ENCODE measurements at regions not wholly inside any gene's neighbourhood (a gene's known extent, or its start where the extent isn't known, plus 50 kb on each side); places are given as distances from the start of the nearest gene placed in this dataset.

GRCh38 chr1:58866578-58866977 is 82.7 kb upstream of the JUN start:
- H3K4me1 ChIP-seq (ENCODE audit: control insufficient read depth, low read depth, low read length), result peaks cover 12% of the 10 kb centered on the region
- no peak overlapping the region for H3K4me3 ChIP-seq (ENCODE audit: low read length)
- H3K9ac ChIP-seq (ENCODE audit: low read length), result no peak overlapping the region
- H3K9me3 ChIP-seq (ENCODE audit: control insufficient read depth, low read depth, low read length), result no peaks in the 10 kb centered on the region
- no peaks in the 10 kb centered on the region for H3K36me3 ChIP-seq (ENCODE audit: control insufficient read depth, low read depth, low read length)
- H3K27ac ChIP-seq (ENCODE audit: low read length), result no peak overlapping the region
- H3K27me3 ChIP-seq (ENCODE audit: control insufficient read depth, insufficient read depth, low read length), result no peaks in the 10 kb centered on the region

- H3K27me3 ChIP-seq (ENCODE audit: control insufficient read depth, insufficient read depth, low read length), result no peaks in the 10 kb centered on the region
Observed at GRCh38 chr1:58869638-58870297, 85.9 kb upstream of the JUN start.

GRCh38 chr1:58870298-58870676 is 86.4 kb upstream of the JUN start:
- Histone ChIP-seq H3K9ac (ENCODE audit: low read length) (no peak overlapping the region), H3K4me1 (ENCODE audit: control insufficient read depth, low read depth, low read length) (peaks cover 11% of the 10 kb centered on the region), H3K27me3 (ENCODE audit: control insufficient read depth, insufficient read depth, low read length) (no peaks in the 10 kb centered on the region), H3K27ac (ENCODE audit: low read length) (no peak overlapping the region), H3K9me3 (ENCODE audit: control insufficient read depth, low read depth, low read length) (no peaks in the 10 kb centered on the region), H3K36me3 (ENCODE audit: control insufficient read depth, low read depth, low read length) (no peaks in the 10 kb centered on the region), H3K4me3 (ENCODE audit: low read length) (no peak overlapping the region)

More at GRCh38 chr1:58869638-58870297, 85.9 kb upstream of the JUN start:
- no peak overlapping the region for H3K4me3 ChIP-seq (ENCODE audit: low read length)
- no peak overlapping the region for H3K9ac ChIP-seq (ENCODE audit: low read length)
- H3K9me3 ChIP-seq (ENCODE audit: control insufficient read depth, low read depth, low read length), result no peaks in the 10 kb centered on the region
- H3K36me3 ChIP-seq (ENCODE audit: control insufficient read depth, low read depth, low read length), result no peaks in the 10 kb centered on the region
- peaks cover 6% of the 10 kb centered on the region for H3K4me1 ChIP-seq (ENCODE audit: control insufficient read depth, low read depth, low read length)
- H3K27ac ChIP-seq (ENCODE audit: low read length), result no peak overlapping the region

- peaks cover 15% of the 10 kb centered on the region for H3K4me1 ChIP-seq (ENCODE audit: control insufficient read depth, low read depth, low read length)
- H3K9me3 ChIP-seq (ENCODE audit: control insufficient read depth, low read depth, low read length), result no peaks in the 10 kb centered on the region
- no peak overlapping the region for H3K4me3 ChIP-seq (ENCODE audit: low read length)
- no peaks in the 10 kb centered on the region for H3K36me3 ChIP-seq (ENCODE audit: control insufficient read depth, low read depth, low read length)
- peak overlapping the region; percentile 61 for H3K9ac ChIP-seq (ENCODE audit: low read length)
- H3K27ac ChIP-seq (ENCODE audit: low read length), result peak overlapping the region; percentile 76
- no peaks in the 10 kb centered on the region for H3K27me3 ChIP-seq (ENCODE audit: control insufficient read depth, insufficient read depth, low read length)
Observed at GRCh38 chr1:58874342-58874741, 90.5 kb upstream of the JUN start.

GRCh38 chr1:58874757-58875755 is 91.2 kb upstream of the JUN start:
- Histone ChIP-seq H3K9me3 (ENCODE audit: control insufficient read depth, low read depth, low read length) (no peaks in the 10 kb centered on the region), H3K9ac (ENCODE audit: low read length) (peak overlapping the region; percentile 61), H3K4me3 (ENCODE audit: low read length) (no peak overlapping the region), H3K4me1 (ENCODE audit: control insufficient read depth, low read depth, low read length) (peaks cover 15% of the 10 kb centered on the region), H3K27ac (ENCODE audit: low read length) (peak overlapping the region; percentile 76), H3K36me3 (ENCODE audit: control insufficient read depth, low read depth, low read length) (no peaks in the 10 kb centered on the region), H3K27me3 (ENCODE audit: control insufficient read depth, insufficient read depth, low read length) (no peaks in the 10 kb centered on the region)

- no peaks in the 10 kb centered on the region for H3K36me3 ChIP-seq (ENCODE audit: control insufficient read depth, low read depth, low read length)
- peaks cover 12% of the 10 kb centered on the region for H3K4me1 ChIP-seq (ENCODE audit: control insufficient read depth, low read depth, low read length)
- H3K9ac ChIP-seq (ENCODE audit: low read length), result no peak overlapping the region
- no peak overlapping the region for H3K4me3 ChIP-seq (ENCODE audit: low read length)
- no peaks in the 10 kb centered on the region for H3K9me3 ChIP-seq (ENCODE audit: control insufficient read depth, low read depth, low read length)
- no peak overlapping the region for H3K27ac ChIP-seq (ENCODE audit: low read length)
- no peaks in the 10 kb centered on the region for H3K27me3 ChIP-seq (ENCODE audit: control insufficient read depth, insufficient read depth, low read length)
Observed at GRCh38 chr1:58879464-58879863, 95.6 kb upstream of the JUN start.

GRCh38 chr1:58880592-58880991 is 96.7 kb upstream of the JUN start:
- Histone ChIP-seq H3K4me1 (ENCODE audit: control insufficient read depth, low read depth, low read length) (peaks cover 1% of the 10 kb centered on the region), H3K9me3 (ENCODE audit: control insufficient read depth, low read depth, low read length) (no peaks in the 10 kb centered on the region), H3K27me3 (ENCODE audit: control insufficient read depth, insufficient read depth, low read length) (no peaks in the 10 kb centered on the region), H3K36me3 (ENCODE audit: control insufficient read depth, low read depth, low read length) (no peaks in the 10 kb centered on the region), H3K4me3 (ENCODE audit: low read length) (no peak overlapping the region), H3K27ac (ENCODE audit: low read length) (no peak overlapping the region), H3K9ac (ENCODE audit: low read length) (no peak overlapping the region)

- Histone ChIP-seq H3K27ac (ENCODE audit: low read length) (no peak overlapping the region), H3K27me3 (ENCODE audit: control insufficient read depth, insufficient read depth, low read length) (no peaks in the 10 kb centered on the region), H3K9me3 (ENCODE audit: control insufficient read depth, low read depth, low read length) (no peaks in the 10 kb centered on the region), H3K36me3 (ENCODE audit: control insufficient read depth, low read depth, low read length) (no peaks in the 10 kb centered on the region), H3K9ac (ENCODE audit: low read length) (no peak overlapping the region), H3K4me3 (ENCODE audit: low read length) (no peak overlapping the region), H3K4me1 (ENCODE audit: control insufficient read depth, low read depth, low read length) (no peaks in the 10 kb centered on the region)
Observed at GRCh38 chr1:58881471-58881994, 97.7 kb upstream of the JUN start.

GRCh38 chr1:58882322-58882948 is 98.6 kb upstream of the JUN start:
- Histone ChIP-seq H3K36me3 (ENCODE audit: control insufficient read depth, low read depth, low read length) (no peaks in the 10 kb centered on the region), H3K4me3 (ENCODE audit: low read length) (no peak overlapping the region), H3K9me3 (ENCODE audit: control insufficient read depth, low read depth, low read length) (no peaks in the 10 kb centered on the region), H3K27ac (ENCODE audit: low read length) (no peak overlapping the region), H3K4me1 (ENCODE audit: control insufficient read depth, low read depth, low read length) (no peaks in the 10 kb centered on the region), H3K27me3 (ENCODE audit: control insufficient read depth, insufficient read depth, low read length) (no peaks in the 10 kb centered on the region), H3K9ac (ENCODE audit: low read length) (no peak overlapping the region)

GRCh38 chr1:58883037-58883887 is 99.4 kb upstream of the JUN start:
- Histone ChIP-seq H3K27ac (ENCODE audit: low read length) (no peak overlapping the region), H3K9ac (ENCODE audit: low read length) (no peak overlapping the region)

More at GRCh38 chr1:58883037-58883887, 99.4 kb upstream of the JUN start:
- H3K4me1 ChIP-seq (ENCODE audit: control insufficient read depth, low read depth, low read length), result no peaks in the 10 kb centered on the region
- H3K4me3 ChIP-seq (ENCODE audit: low read length), result no peak overlapping the region
- no peaks in the 10 kb centered on the region for H3K27me3 ChIP-seq (ENCODE audit: control insufficient read depth, insufficient read depth, low read length)
- no peaks in the 10 kb centered on the region for H3K36me3 ChIP-seq (ENCODE audit: control insufficient read depth, low read depth, low read length)
- no peaks in the 10 kb centered on the region for H3K9me3 ChIP-seq (ENCODE audit: control insufficient read depth, low read depth, low read length)
